Lung (tissue), 11 donors: ENCODE measurements at regions not wholly inside any gene's neighbourhood (a gene's known extent, or its start where the extent isn't known, plus 50 kb on each side); places are given as distances from the start of the nearest gene placed in this dataset.

ENCODE experiments used
- ATAC-seq: fragments of 200-7000 bp; cut with Tn5 transposase; one replicate; pipeline ENCODE4 v1.9.1; 2020; ENCODE audit warnings: moderate number of reproducible peaks; ENCODE audit not compliant: insufficient read depth, low FRiP score
- DNase-seq, 3 donors: peaks; one replicate each; pipeline ENCODE4 v3.0.0-alpha.2; 2013 to 2017
- H3K27ac ChIP-seq, 2 donors: one replicate each; pipeline ENCODE4 v1.5.1; 2013; ENCODE audit warnings: mild to moderate bottlenecking in 2 of 2, moderate library complexity in 2 of 2, control low read depth in 1 of 2, inconsistent platforms in 1 of 2, low read depth in 1 of 2, low read length in 1 of 2
- H3K27me3 ChIP-seq, 3 donors: one replicate each; pipeline ENCODE4 v1.5.1; 2013; ENCODE audit warnings: low read length in 2 of 3; ENCODE audit not compliant: control insufficient read depth in 3 of 3, insufficient read depth in 3 of 3
- H3K36me3 ChIP-seq, 4 donors: one replicate each; pipeline ENCODE4 v1.5.1; 2013; ENCODE audit warnings: low read length in 4 of 4, mild to moderate bottlenecking in 1 of 4, moderate library complexity in 1 of 4; ENCODE audit not compliant: control insufficient read depth in 4 of 4, insufficient read depth in 4 of 4
- H3K4me1 ChIP-seq, 5 donors: one replicate each; pipeline ENCODE4 v1.5.1; 2013; ENCODE audit warnings: low read length in 5 of 5, mild to moderate bottlenecking in 2 of 5, moderate library complexity in 1 of 5; ENCODE audit not compliant: control insufficient read depth in 5 of 5, insufficient read depth in 5 of 5
- H3K4me3 ChIP-seq: one replicate; pipeline ENCODE4 v1.5.1; 2013; ENCODE audit warnings: mild to moderate bottlenecking, control low read depth, moderate library complexity
- H3K9ac ChIP-seq, 2 donors: one replicate each; pipeline ENCODE4 v1.5.1; 2013; ENCODE audit warnings: low read length in 2 of 2, control low read depth in 1 of 2; ENCODE audit not compliant: insufficient read depth in 1 of 2
- H3K9me3 ChIP-seq, 4 donors: one replicate each; pipeline ENCODE4 v1.5.1; 2013; ENCODE audit warnings: low read length in 3 of 4, mild to moderate bottlenecking in 1 of 4, moderate library complexity in 1 of 4; ENCODE audit not compliant: control insufficient read depth in 4 of 4, insufficient read depth in 3 of 4
- CTCF ChIP-seq: IDR thresholded peaks from 2 replicates; pipeline ENCODE4 v1.5.1; 2012; ENCODE audit warnings: mild to moderate bottlenecking; ENCODE audit errors: control extremely low read depth, extremely low read depth
- WGBS, 2 donors: extraction: QIAGEN DNeasy Blood & Tissue Kit; methylation state at CpG; one replicate each; pipeline ENCODE4 v1.1.7; 2013; 5-methylcytosine and 5-hydroxymethylcytosine counted together
- donor health status: control.
- donor health status: control.
- donor health status: Bipolar disorder and iron deficiency.
- donor health status: healthy.
- donor health status: DM: yes; HTN: yes; CAD: no.

- Histone ChIP-seq H3K4me1 (no peaks in the 10 kb centered on the region), H3K27me3 (no peaks in the 10 kb centered on the region), H3K4me3 (no peak overlapping the region), H3K27ac (no peak overlapping the region), H3K36me3 (no peaks in the 10 kb centered on the region), H3K9ac (no peak overlapping the region), H3K9me3 (no peaks in the 10 kb centered on the region)
- TF ChIP-seq CTCF, result no peak
- DNase-seq, result no peak
- 83 to 89% methylated on average over 6 of the region's 6 CpGs for WGBS, 2 donors
- no peak for ATAC-seq
These were observed 503.3 kb downstream of the RNF144A start for GRCh38 chr2:7420530-7420929.

DNA sequence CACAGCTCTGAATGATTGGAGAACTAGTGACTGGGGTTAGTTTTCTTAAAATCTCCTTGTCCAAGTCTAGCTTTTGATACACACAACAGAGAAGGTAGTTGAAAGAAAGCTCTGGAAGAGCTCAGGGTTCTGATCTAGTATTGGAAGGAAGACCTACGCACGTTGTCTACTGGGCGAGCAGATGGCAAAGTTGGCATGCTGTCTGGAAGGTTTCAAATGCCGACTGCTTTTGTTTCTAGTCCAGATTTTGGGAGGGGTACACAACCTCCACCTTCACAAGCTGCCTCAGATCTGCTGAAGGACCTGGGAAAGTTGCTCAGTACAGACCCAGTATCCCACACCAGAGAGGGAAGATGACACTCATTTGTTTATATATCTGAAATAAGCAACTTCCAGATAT, 507.3 kb downstream of the RNF144A start:
- no peak overlapping the region for H3K4me3 ChIP-seq
- DNase-seq, result no peak
- WGBS, 2 donors, result 82 to 92% methylated on average over 4 of the region's 4 CpGs

GRCh38 chr2:7427293-7428060, 510.3 kb downstream of the RNF144A start:
- DNase-seq (peak in 2 of 3 donors; percentile 78 to 83), ATAC-seq (no peak)
- H3K9me3 ChIP-seq, result no peaks in the 10 kb centered on the region
- TF ChIP-seq CTCF, result peak; percentile 52
- H3K27me3 ChIP-seq, result no peaks in the 10 kb centered on the region
- 46 to 54% methylated on average over 8 of the region's 8 CpGs for WGBS, 2 donors
- H3K4me1 ChIP-seq, result peaks cover 0 to 9% (median 6%) of the 10 kb centered on the region in 5 donors
- H3K9ac ChIP-seq, result no peak overlapping the region
- no peaks in the 10 kb centered on the region for H3K36me3 ChIP-seq
- no peak overlapping the region for H3K4me3 ChIP-seq
- no peak overlapping the region for H3K27ac ChIP-seq

More for the DNA sequence above, 507.3 kb downstream of the RNF144A start:
- H3K9me3 ChIP-seq, result no peaks in the 10 kb centered on the region
- H3K36me3 ChIP-seq, result no peaks in the 10 kb centered on the region
- no peak for ATAC-seq
- no peak for TF ChIP-seq CTCF
- no peak overlapping the region for H3K9ac ChIP-seq
- H3K27ac ChIP-seq, result no peak overlapping the region
- H3K4me1 ChIP-seq, result no peaks in the 10 kb centered on the region
- H3K27me3 ChIP-seq, result no peaks in the 10 kb centered on the region
